NCI-H1048 (cell line): ENCODE measurements at regions not wholly inside any gene's neighbourhood (a gene's known extent, or its start where the extent isn't known, plus 50 kb on each side); places are given as distances from the start of the nearest gene placed in this dataset.

ENCODE experiments used
- DNase-seq: peaks from one replicate; lab custom pipeline; 2025; lab: John Stamatoyannopoulos, UW

- DNase-seq, result no peak
Measured at GRCh38 chr9:116039893-116040292, 113.7 kb upstream of the PAPPA start.

GRCh38 chr9:116042321-116042720 lies 111.3 kb upstream of the PAPPA start:
- DNase-seq, result no peak

- no peak for DNase-seq
Measured at GRCh38 chr9:116045083-116045482, 108.5 kb upstream of the PAPPA start.

- no peak for DNase-seq
Measured at GRCh38 chr9:116048081-116048480, 105.5 kb upstream of the PAPPA start.

- no peak for DNase-seq
Measured at GRCh38 chr9:116049456-116049855, 104.1 kb upstream of the PAPPA start.

GRCh38 chr9:116051528-116051927 lies 102.1 kb upstream of the PAPPA start:
- no peak for DNase-seq

GRCh38 chr9:116055536-116055935 lies 98.1 kb upstream of the PAPPA start:
- no peak for DNase-seq

- DNase-seq, result no peak
Measured at GRCh38 chr9:116057371-116057770, 96.2 kb upstream of the PAPPA start.

- DNase-seq, result no peak
Measured at GRCh38 chr9:116058421-116058820, 95.2 kb upstream of the PAPPA start.

- DNase-seq, result no peak
Measured at GRCh38 chr9:116059466-116059865, 94.1 kb upstream of the PAPPA start.

GRCh38 chr9:116060631-116061030 lies 93.0 kb upstream of the PAPPA start:
- DNase-seq, result no peak

- no peak for DNase-seq
Measured at GRCh38 chr9:116061546-116062205, 91.9 kb upstream of the PAPPA start.

- no peak for DNase-seq
Measured at GRCh38 chr9:116062206-116062550, 91.4 kb upstream of the PAPPA start.

- no peak for DNase-seq
Measured at GRCh38 chr9:116064970-116065369, 88.6 kb upstream of the PAPPA start.

GRCh38 chr9:116066221-116066620 lies 87.4 kb upstream of the PAPPA start:
- no peak for DNase-seq

GRCh38 chr9:116067566-116067965 lies 86.0 kb upstream of the PAPPA start:
- DNase-seq, result no peak

- DNase-seq, result no peak
Measured at GRCh38 chr9:116070256-116070914, 83.2 kb upstream of the PAPPA start.

GRCh38 chr9:116072046-116072445 lies 81.5 kb upstream of the PAPPA start:
- DNase-seq, result no peak

GRCh38 chr9:116073826-116074225 lies 79.8 kb upstream of the PAPPA start:
- no peak for DNase-seq

GRCh38 chr9:116074658-116075057 lies 78.9 kb upstream of the PAPPA start:
- DNase-seq, result no peak

- no peak for DNase-seq
Measured at GRCh38 chr9:116075191-116075590, 78.4 kb upstream of the PAPPA start.

- no peak for DNase-seq
Measured at GRCh38 chr9:116078640-116079039, 75.0 kb upstream of the PAPPA start.

- DNase-seq, result no peak
Measured at GRCh38 chr9:116080561-116080960, 73.0 kb upstream of the PAPPA start.
